Liver (tissue), 3 donors: ENCODE measurements at regions not wholly inside any gene's neighbourhood (a gene's known extent, or its start where the extent isn't known, plus 50 kb on each side); places are given as distances from the start of the nearest gene placed in this dataset.

Experiments used
- GABPA ChIP-seq, 2 donors: IDR thresholded peaks in 1 of 2; conservative IDR thresholded peaks in 1 of 2; 2 replicates each; pipeline ENCODE4 v1.6.1; 2016; ENCODE audit warnings: antibody characterized with exemption in 2 of 2, mild to moderate bottlenecking in 1 of 2, moderate library complexity in 1 of 2
- TAF1 ChIP-seq: conservative IDR thresholded peaks from 2 replicates; pipeline ENCODE4 v1.6.1; 2016; ENCODE audit warnings: antibody characterized with exemption, mild to moderate bottlenecking
- TF ChIP-seq, protein P1 (sequence below): IDR thresholded peaks from 2 replicates; pipeline ENCODE4 v1.6.1; 2016; ENCODE audit warnings: antibody characterized with exemption
- TF ChIP-seq, protein P2 (sequence below): IDR thresholded peaks from 2 replicates; pipeline ENCODE4 v1.6.1; 2016; ENCODE audit warnings: antibody characterized with exemption, mild to moderate bottlenecking
- TF ChIP-seq, protein P3 (sequence below): fragments of 150-350 bp; IDR thresholded peaks from 2 replicates; pipeline ENCODE4 v1.5.1; 2017; ENCODE audit warnings: improper control_type of control experiment, low read depth, low read length; ENCODE audit not compliant: missing input control
- TF ChIP-seq, protein P4 (sequence below): IDR thresholded peaks from 2 replicates; pipeline ENCODE4 v1.6.1; 2016; ENCODE audit warnings: antibody characterized with exemption
- donor health status: healthy.
- donor health status: healthy.

DNA sequence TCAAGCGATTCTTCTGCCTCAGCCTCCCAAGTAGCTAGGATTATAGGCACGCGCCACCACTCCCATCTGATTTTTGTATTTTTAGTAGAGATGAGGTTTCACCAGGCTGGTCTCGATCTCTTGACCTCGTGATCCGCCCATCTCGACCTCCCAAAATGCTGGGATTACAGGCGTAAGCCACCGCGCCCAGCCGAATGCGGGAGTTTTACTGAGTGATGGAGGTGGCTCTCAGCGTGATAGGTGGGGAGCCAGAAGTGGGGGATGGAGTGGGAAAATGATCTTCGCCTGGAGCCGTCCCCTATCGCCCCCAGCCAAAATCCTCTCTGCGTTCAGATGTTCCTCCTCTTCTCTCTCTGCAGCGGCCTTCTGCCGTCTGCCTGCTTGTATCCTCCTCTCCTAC is 348.4 kb upstream of the NPSR1 start:
- TF ChIP-seq, protein P1, sequence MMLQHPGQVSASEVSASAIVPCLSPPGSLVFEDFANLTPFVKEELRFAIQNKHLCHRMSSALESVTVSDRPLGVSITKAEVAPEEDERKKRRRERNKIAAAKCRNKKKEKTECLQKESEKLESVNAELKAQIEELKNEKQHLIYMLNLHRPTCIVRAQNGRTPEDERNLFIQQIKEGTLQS = no peak
- TF ChIP-seq, protein P2, sequence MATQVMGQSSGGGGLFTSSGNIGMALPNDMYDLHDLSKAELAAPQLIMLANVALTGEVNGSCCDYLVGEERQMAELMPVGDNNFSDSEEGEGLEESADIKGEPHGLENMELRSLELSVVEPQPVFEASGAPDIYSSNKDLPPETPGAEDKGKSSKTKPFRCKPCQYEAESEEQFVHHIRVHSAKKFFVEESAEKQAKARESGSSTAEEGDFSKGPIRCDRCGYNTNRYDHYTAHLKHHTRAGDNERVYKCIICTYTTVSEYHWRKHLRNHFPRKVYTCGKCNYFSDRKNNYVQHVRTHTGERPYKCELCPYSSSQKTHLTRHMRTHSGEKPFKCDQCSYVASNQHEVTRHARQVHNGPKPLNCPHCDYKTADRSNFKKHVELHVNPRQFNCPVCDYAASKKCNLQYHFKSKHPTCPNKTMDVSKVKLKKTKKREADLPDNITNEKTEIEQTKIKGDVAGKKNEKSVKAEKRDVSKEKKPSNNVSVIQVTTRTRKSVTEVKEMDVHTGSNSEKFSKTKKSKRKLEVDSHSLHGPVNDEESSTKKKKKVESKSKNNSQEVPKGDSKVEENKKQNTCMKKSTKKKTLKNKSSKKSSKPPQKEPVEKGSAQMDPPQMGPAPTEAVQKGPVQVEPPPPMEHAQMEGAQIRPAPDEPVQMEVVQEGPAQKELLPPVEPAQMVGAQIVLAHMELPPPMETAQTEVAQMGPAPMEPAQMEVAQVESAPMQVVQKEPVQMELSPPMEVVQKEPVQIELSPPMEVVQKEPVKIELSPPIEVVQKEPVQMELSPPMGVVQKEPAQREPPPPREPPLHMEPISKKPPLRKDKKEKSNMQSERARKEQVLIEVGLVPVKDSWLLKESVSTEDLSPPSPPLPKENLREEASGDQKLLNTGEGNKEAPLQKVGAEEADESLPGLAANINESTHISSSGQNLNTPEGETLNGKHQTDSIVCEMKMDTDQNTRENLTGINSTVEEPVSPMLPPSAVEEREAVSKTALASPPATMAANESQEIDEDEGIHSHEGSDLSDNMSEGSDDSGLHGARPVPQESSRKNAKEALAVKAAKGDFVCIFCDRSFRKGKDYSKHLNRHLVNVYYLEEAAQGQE = no peak
- TF ChIP-seq, protein P3, sequence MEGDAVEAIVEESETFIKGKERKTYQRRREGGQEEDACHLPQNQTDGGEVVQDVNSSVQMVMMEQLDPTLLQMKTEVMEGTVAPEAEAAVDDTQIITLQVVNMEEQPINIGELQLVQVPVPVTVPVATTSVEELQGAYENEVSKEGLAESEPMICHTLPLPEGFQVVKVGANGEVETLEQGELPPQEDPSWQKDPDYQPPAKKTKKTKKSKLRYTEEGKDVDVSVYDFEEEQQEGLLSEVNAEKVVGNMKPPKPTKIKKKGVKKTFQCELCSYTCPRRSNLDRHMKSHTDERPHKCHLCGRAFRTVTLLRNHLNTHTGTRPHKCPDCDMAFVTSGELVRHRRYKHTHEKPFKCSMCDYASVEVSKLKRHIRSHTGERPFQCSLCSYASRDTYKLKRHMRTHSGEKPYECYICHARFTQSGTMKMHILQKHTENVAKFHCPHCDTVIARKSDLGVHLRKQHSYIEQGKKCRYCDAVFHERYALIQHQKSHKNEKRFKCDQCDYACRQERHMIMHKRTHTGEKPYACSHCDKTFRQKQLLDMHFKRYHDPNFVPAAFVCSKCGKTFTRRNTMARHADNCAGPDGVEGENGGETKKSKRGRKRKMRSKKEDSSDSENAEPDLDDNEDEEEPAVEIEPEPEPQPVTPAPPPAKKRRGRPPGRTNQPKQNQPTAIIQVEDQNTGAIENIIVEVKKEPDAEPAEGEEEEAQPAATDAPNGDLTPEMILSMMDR = no peak
- no peak for TF ChIP-seq GABPA (IDR thresholded peaks at IDR 0.05 in 1 of 2, conservative IDR thresholded peaks at IDR 0.05 in 1 of 2)
- no peak for TF ChIP-seq TAF1
- TF ChIP-seq, protein P4, sequence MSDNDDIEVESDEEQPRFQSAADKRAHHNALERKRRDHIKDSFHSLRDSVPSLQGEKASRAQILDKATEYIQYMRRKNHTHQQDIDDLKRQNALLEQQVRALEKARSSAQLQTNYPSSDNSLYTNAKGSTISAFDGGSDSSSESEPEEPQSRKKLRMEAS = no peak
